Adrenal gland (tissue), 9 donors: ENCODE measurements at regions not wholly inside any gene's neighbourhood (a gene's known extent, or its start where the extent isn't known, plus 50 kb on each side); places are given as distances from the start of the nearest gene placed in this dataset.
"Not testable (repeated sequence)": the region's sequence is repeated elsewhere in the genome, so short reads cannot be mapped to it uniquely, and the experiment has no call there.

Source experiments
- DNase-seq, 7 donors: peaks; one replicate each; pipeline ENCODE4 v3.0.0-alpha.2; 2019 to 2020
- H3K27ac ChIP-seq, 5 donors: fragments of 200-600 bp; sonication (generic) in 4 of 5; 1 replicate in 3 of 5; 2 replicates in 2 of 5; pipeline versions ENCODE4 v1.5.1 to v1.8.0; 2016 to 2020; ENCODE audit warnings: mild to moderate bottlenecking in 1 of 5
- H3K27me3 ChIP-seq: fragments of 200-600 bp; 2 replicates; pipeline ENCODE4 v1.8.0; 2021
- H3K36me3 ChIP-seq, 2 donors: fragments of 200-600 bp; replicated peaks in 1 of 2; 1 replicate in 1 of 2; 2 replicates in 1 of 2; pipeline versions ENCODE4 v1.5.1 to v1.8.0; 2018 to 2022
- H3K4me1 ChIP-seq, 2 donors: fragments of 200-600 bp; replicated peaks in 1 of 2; 1 replicate in 1 of 2; 2 replicates in 1 of 2; pipeline versions ENCODE4 v1.5.1 to v1.8.0; 2018 to 2021
- H3K4me3 ChIP-seq, 4 donors: fragments of 200-600 bp; sonication (generic) in 3 of 4; one replicate each; pipeline ENCODE4 v1.5.1; 2016 to 2018
- H3K9me3 ChIP-seq, 3 donors: fragments of 200-600 bp; sonication (generic) in 1 of 3; replicated peaks in 1 of 3; 1 replicate in 2 of 3; 2 replicates in 1 of 3; pipeline versions ENCODE4 v1.5.1 to v1.8.0; 2016 to 2021
- CTCF ChIP-seq, 6 experiments: fragments of 450-650 bp in 4 of 6; fragments of 200-600 bp in 2 of 6; sonication (generic) in 1 of 6; IDR thresholded peaks; 1 replicate in 5 of 6; 2 replicates in 1 of 6; pipeline versions ENCODE4 v1.5.1 to v1.8.0; 2016 to 2021; ENCODE audit warnings: antibody characterized with exemption in 6 of 6, mild to moderate bottlenecking in 2 of 6, moderate library complexity in 1 of 6
- POLR2A ChIP-seq, 2 donors: fragments of 450-650 bp; IDR thresholded peaks; one replicate each; pipeline ENCODE4 v1.6.1; 2017; ENCODE audit warnings: antibody characterized with exemption in 2 of 2, mild to moderate bottlenecking in 2 of 2, moderate library complexity in 1 of 2
- WGBS, 4 donors: extraction: QIAGEN DNeasy Blood & Tissue Kit in 2 of 4; methylation state at CpG; one replicate each; pipeline versions ENCODE4 v1.1.5 to v1.1.7; 2013 to 2017; 5-methylcytosine and 5-hydroxymethylcytosine counted together
- intact Hi-C, 2 donors: fragments of 100-400 bp; cut with DNase I; formaldehyde crosslinking; loops; one replicate each; pipeline versions ENCODE4 v1.14.1 to v1.15.0; 2022 to 2023
- donor health status: healthy with polysubstance abuse.
- donor health status: Bipolar disorder and iron deficiency.
- donor health status: DM: yes; HTN: yes; CAD: no.
- donor health status: DM: no; HTN: no; CAD: no.
- donor health status: DM: no; HTN: no; CAD: no.

GRCh38 chr5:110824936-110825441 is 86.2 kb downstream of the SLC25A46 start:
- Histone ChIP-seq H3K27me3 (no peaks in the 10 kb centered on the region), H3K36me3 (no peaks in the 10 kb centered on the region), H3K4me1 (no peaks in the 10 kb centered on the region), H3K27ac (no peak overlapping the region), H3K4me3 (no peak overlapping the region), H3K9me3 (no peaks in the 10 kb centered on the region)
- intact Hi-C loops: no loop called here
- TF ChIP-seq POLR2A (IDR thresholded peaks at IDR 0.05) (no peak), CTCF (IDR thresholded peaks at IDR 0.05) (no peak)
- WGBS, 4 donors: 68 to 87% (median 73%) methylated on average over 3 of the region's 3 CpGs
- no peak for DNase-seq

GRCh38 chr5:110832683-110833082 is 93.9 kb downstream of the SLC25A46 start:
- TF ChIP-seq POLR2A (IDR thresholded peaks at IDR 0.05): no peak
- TF ChIP-seq CTCF (IDR thresholded peaks at IDR 0.05): no peak
- intact Hi-C loops: no loop called here
- no peak overlapping the region for H3K27ac ChIP-seq
- no peak for DNase-seq
- H3K4me3 ChIP-seq: no peak overlapping the region
- H3K27me3 ChIP-seq: no peaks in the 10 kb centered on the region
- WGBS, 4 donors: 75 to 86% (median 83%) methylated on average over 4 of the region's 4 CpGs
- H3K36me3 ChIP-seq: no peaks in the 10 kb centered on the region
- H3K4me1 ChIP-seq: no peaks in the 10 kb centered on the region
- no peaks in the 10 kb centered on the region for H3K9me3 ChIP-seq

DNA sequence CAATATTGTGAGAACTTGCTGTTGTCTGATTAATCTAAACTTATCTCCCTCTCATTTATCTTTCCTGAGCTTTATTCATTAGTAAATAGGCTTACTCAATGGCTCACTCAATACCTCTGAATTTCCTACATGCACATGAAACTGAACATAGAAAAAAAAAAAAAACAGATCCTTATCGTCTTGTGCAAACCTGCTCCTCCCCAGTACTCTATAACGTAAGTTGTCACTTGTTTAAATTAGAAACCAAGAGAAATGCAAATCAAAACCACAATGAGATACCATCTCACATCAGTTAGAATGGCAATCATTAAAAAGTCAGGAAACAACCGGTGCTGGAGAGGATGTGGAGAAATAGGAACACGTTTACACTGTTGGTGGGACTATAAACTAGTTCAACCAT is 96.1 kb downstream of the SLC25A46 start:
- intact Hi-C loops, H3K9me3 ChIP-seq, H3K27me3 ChIP-seq, H3K36me3 ChIP-seq, H3K4me3 ChIP-seq, H3K4me1 ChIP-seq, DNase-seq, H3K27ac ChIP-seq: not testable (repeated sequence)
- 63 to 72% (median 68%) methylated on average over 4 of the region's 4 CpGs for WGBS, 4 donors

DNA sequence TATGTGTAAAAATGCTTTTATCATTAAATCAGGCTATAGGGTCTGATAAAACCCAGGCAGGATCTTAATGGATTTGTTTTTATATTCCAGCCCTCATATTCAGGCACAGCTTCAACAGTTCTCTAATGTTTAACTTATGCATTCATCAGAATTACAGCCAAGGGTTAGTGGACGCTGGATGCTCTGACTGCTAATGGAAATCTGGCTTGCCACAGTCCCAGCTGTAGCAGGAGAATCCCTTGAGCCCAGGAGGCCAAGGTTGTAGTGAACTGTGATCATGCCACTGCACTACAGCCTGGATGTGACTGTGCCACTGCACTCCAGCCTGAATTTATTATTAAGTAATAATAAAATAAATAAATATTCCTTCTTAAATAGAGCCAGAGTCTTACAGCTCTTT is 98.0 kb downstream of the SLC25A46 start:
- H3K36me3 ChIP-seq: no peaks in the 10 kb centered on the region
- no peaks in the 10 kb centered on the region for H3K4me1 ChIP-seq
- no peak overlapping the region for H3K27ac ChIP-seq
- H3K9me3 ChIP-seq: no peaks in the 10 kb centered on the region
- no peak overlapping the region for H3K4me3 ChIP-seq
- no peak for TF ChIP-seq CTCF (IDR thresholded peaks at IDR 0.05)
- H3K27me3 ChIP-seq: no peaks in the 10 kb centered on the region
- 66 to 82% (median 78%) methylated on average over 1 of the region's 1 CpG for WGBS, 4 donors
- no peak for DNase-seq
- intact Hi-C loops: no loop called here

DNA sequence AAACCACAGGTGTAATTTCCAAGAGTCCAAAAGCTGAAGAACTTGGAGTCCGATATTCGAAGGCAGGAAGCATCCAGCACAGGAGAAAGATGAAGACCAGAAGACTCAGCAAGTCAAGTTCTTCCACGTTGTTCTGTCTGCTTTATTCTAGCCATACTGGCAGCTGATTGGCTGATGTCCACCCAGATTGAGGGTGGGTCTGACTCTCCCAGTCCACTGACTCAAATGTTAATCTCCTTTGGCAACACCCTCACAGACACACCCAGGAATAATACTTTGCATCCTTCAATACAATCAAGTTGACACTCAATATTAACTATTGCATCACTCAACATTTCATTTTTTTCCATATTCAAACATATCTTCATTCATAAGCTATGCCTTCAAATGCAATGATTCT is 99.5 kb downstream of the SLC25A46 start:
- H3K27ac ChIP-seq, DNase-seq, H3K4me1 ChIP-seq, H3K27me3 ChIP-seq, H3K4me3 ChIP-seq, H3K36me3 ChIP-seq, intact Hi-C loops, H3K9me3 ChIP-seq: not testable (repeated sequence)
- WGBS, 4 donors: 67 to 87% (median 81%) methylated on average over 3 of the region's 3 CpGs
